ENCODE measurements at regions not wholly inside any gene's neighbourhood (a gene's known extent, or its start where the extent isn't known, plus 50 kb on each side); places are given as distances from the start of the nearest gene placed in this dataset.

GRCh38 chrX:10387011-10387410 lies 230.2 kb downstream of the CLCN4 start:
- no peaks in the 10 kb centered on the region for H3K4me1 ChIP-seq
- H3K9me3 ChIP-seq (replicated peaks) = no peaks in the 10 kb centered on the region
- intact Hi-C loops (cut with micrococcal nuclease) = no loop called here
- H3K27ac ChIP-seq (replicated peaks) = no peak overlapping the region
- no peak for DNase-seq
- TF ChIP-seq CTCF (IDR thresholded peaks at IDR 0.05; ENCODE audit: borderline replicate concordance) = no peak
- H3K27me3 ChIP-seq (ENCODE audit: low read depth) = no peaks in the 10 kb centered on the region
- no peak overlapping the region for H3K4me3 ChIP-seq
- no peaks in the 10 kb centered on the region for H3K36me3 ChIP-seq

- Histone ChIP-seq H3K27me3 (ENCODE audit: low read depth) (no peaks in the 10 kb centered on the region), H3K9me3 (replicated peaks) (no peaks in the 10 kb centered on the region), H3K27ac (replicated peaks) (no peak overlapping the region), H3K4me1 (no peaks in the 10 kb centered on the region), H3K36me3 (no peaks in the 10 kb centered on the region), H3K4me3 (no peak overlapping the region)
- intact Hi-C loops (cut with micrococcal nuclease) = no loop called here
- no peak for TF ChIP-seq CTCF (IDR thresholded peaks at IDR 0.05; ENCODE audit: borderline replicate concordance)
- no peak for DNase-seq
Measured at GRCh38 chrX:10390187-10390586, 230.2 kb downstream of the MID1 start.

- DNase-seq = no peak
- intact Hi-C loops (cut with micrococcal nuclease) = no loop called here
- Histone ChIP-seq H3K4me3 (no peak overlapping the region), H3K9me3 (replicated peaks) (no peaks in the 10 kb centered on the region), H3K27me3 (ENCODE audit: low read depth) (no peaks in the 10 kb centered on the region), H3K27ac (replicated peaks) (no peak overlapping the region), H3K36me3 (no peaks in the 10 kb centered on the region), H3K4me1 (no peaks in the 10 kb centered on the region)
- TF ChIP-seq CTCF (IDR thresholded peaks at IDR 0.05; ENCODE audit: borderline replicate concordance) = no peak
Measured at GRCh38 chrX:10393241-10393640, 227.1 kb downstream of the MID1 start.

GRCh38 chrX:10393899-10394298 lies 226.5 kb downstream of the MID1 start:
- no peak for DNase-seq
- intact Hi-C loops (cut with micrococcal nuclease) = no loop called here
- no peak for TF ChIP-seq CTCF (IDR thresholded peaks at IDR 0.05; ENCODE audit: borderline replicate concordance)

GRCh38 chrX:10395179-10395578 lies 225.2 kb downstream of the MID1 start:
- Histone ChIP-seq H3K27ac (replicated peaks) (no peak overlapping the region), H3K27me3 (ENCODE audit: low read depth) (no peaks in the 10 kb centered on the region), H3K4me3 (no peak overlapping the region), H3K36me3 (no peaks in the 10 kb centered on the region), H3K4me1 (no peaks in the 10 kb centered on the region), H3K9me3 (replicated peaks) (no peaks in the 10 kb centered on the region)
- DNase-seq = no peak
- intact Hi-C loops (cut with micrococcal nuclease) = no loop called here
- TF ChIP-seq CTCF (IDR thresholded peaks at IDR 0.05; ENCODE audit: borderline replicate concordance) = no peak

More at GRCh38 chrX:10393899-10394298, 226.5 kb downstream of the MID1 start:
- H3K36me3 ChIP-seq = no peaks in the 10 kb centered on the region
- no peak overlapping the region for H3K27ac ChIP-seq (replicated peaks)
- H3K4me3 ChIP-seq = no peak overlapping the region
- H3K4me1 ChIP-seq = no peaks in the 10 kb centered on the region
- H3K9me3 ChIP-seq (replicated peaks) = no peaks in the 10 kb centered on the region
- no peaks in the 10 kb centered on the region for H3K27me3 ChIP-seq (ENCODE audit: low read depth)
